K562 (cell line): ENCODE measurements at regions not wholly inside any gene's neighbourhood (a gene's known extent, or its start where the extent isn't known, plus 50 kb on each side); places are given as distances from the start of the nearest gene placed in this dataset.

Source experiments
- EP300 ChIP-seq: IDR thresholded peaks from 2 replicates; pipeline ENCODE4 v1.6.1; 2012; ENCODE audit warnings: low read length, improper control_type of control experiment
- MAFF ChIP-seq: IDR thresholded peaks from 2 replicates; pipeline ENCODE4 v1.6.1; 2012; ENCODE audit warnings: low read length, improper control_type of control experiment
- ZBTB17 ChIP-seq: fragments of 450-650 bp; formaldehyde crosslinking; IDR thresholded peaks from 2 replicates; pipeline ENCODE4 v1.4.0; 2020; ENCODE audit warnings: mild to moderate bottlenecking
- TF ChIP-seq, protein P1 (sequence below), 3 experiments: IDR thresholded peaks in 2 of 3; conservative IDR thresholded peaks in 1 of 3; 2 replicates each; pipeline ENCODE4 v1.5.1; 2011 to 2012; ENCODE audit warnings: low read length in 3 of 3, mild to moderate bottlenecking in 3 of 3, control low read depth in 2 of 3, improper control_type of control experiment in 1 of 3, inconsistent platforms in 1 of 3, low read depth in 1 of 3, mixed read lengths in 1 of 3, moderate library complexity in 1 of 3; ENCODE audit not compliant: insufficient read depth in 2 of 3
- TF ChIP-seq, protein P2 (sequence below): IDR thresholded peaks from 3 replicates; pipeline ENCODE4 v1.6.1; 2011; ENCODE audit warnings: borderline replicate concordance, mild to moderate bottlenecking; ENCODE audit not compliant: insufficient read length, insufficient read depth
- TF ChIP-seq, protein P3 (sequence below): fragments of 200-800 bp; sonication (Bioruptor generic); IDR thresholded peaks from 2 replicates; pipeline ENCODE4 v1.6.1; 2017; ENCODE audit warnings: missing genetic modification characterization, missing compliant biosample characterization

DNA sequence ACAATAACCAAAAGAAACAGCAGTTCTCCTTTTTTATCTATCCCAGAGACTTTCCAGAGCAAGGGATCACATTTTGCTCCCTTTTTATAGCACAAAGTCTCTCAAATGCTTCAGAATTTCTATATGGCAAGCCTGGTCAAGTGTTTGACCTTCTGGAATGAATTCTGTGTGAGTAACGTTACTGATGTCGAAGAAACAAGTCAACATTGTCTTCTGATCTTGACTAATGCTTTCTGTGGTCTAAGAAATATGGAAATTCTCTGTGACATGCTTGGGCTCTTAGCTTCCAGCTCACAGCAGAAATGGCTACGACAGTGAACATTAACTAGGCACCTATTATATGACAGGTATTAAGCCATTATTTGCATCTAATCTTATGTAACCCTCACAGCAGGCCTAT lies 411.7 kb downstream of the CADM1 start:
- TF ChIP-seq, protein P1, sequence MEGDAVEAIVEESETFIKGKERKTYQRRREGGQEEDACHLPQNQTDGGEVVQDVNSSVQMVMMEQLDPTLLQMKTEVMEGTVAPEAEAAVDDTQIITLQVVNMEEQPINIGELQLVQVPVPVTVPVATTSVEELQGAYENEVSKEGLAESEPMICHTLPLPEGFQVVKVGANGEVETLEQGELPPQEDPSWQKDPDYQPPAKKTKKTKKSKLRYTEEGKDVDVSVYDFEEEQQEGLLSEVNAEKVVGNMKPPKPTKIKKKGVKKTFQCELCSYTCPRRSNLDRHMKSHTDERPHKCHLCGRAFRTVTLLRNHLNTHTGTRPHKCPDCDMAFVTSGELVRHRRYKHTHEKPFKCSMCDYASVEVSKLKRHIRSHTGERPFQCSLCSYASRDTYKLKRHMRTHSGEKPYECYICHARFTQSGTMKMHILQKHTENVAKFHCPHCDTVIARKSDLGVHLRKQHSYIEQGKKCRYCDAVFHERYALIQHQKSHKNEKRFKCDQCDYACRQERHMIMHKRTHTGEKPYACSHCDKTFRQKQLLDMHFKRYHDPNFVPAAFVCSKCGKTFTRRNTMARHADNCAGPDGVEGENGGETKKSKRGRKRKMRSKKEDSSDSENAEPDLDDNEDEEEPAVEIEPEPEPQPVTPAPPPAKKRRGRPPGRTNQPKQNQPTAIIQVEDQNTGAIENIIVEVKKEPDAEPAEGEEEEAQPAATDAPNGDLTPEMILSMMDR (IDR thresholded peaks at IDR 0.05 in 2 of 3, conservative IDR thresholded peaks at IDR 0.05 in 1 of 3; ENCODE audit: insufficient read depth in 2 of 3, low read depth in 1 of 3, low read length in 3 of 3): no peak
- TF ChIP-seq ZBTB17 (CRISPR knock-in tag) (no peak), MAFF (no peak), EP300 (no peak)
- TF ChIP-seq, protein P2, sequence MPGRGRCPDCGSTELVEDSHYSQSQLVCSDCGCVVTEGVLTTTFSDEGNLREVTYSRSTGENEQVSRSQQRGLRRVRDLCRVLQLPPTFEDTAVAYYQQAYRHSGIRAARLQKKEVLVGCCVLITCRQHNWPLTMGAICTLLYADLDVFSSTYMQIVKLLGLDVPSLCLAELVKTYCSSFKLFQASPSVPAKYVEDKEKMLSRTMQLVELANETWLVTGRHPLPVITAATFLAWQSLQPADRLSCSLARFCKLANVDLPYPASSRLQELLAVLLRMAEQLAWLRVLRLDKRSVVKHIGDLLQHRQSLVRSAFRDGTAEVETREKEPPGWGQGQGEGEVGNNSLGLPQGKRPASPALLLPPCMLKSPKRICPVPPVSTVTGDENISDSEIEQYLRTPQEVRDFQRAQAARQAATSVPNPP: no peak
- TF ChIP-seq, protein P3, sequence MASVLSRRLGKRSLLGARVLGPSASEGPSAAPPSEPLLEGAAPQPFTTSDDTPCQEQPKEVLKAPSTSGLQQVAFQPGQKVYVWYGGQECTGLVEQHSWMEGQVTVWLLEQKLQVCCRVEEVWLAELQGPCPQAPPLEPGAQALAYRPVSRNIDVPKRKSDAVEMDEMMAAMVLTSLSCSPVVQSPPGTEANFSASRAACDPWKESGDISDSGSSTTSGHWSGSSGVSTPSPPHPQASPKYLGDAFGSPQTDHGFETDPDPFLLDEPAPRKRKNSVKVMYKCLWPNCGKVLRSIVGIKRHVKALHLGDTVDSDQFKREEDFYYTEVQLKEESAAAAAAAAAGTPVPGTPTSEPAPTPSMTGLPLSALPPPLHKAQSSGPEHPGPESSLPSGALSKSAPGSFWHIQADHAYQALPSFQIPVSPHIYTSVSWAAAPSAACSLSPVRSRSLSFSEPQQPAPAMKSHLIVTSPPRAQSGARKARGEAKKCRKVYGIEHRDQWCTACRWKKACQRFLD (CRISPR knock-in tag): no peak
